ENCODE measurements at regions not wholly inside any gene's neighbourhood (a gene's known extent, or its start where the extent isn't known, plus 50 kb on each side); places are given as distances from the start of the nearest gene placed in this dataset.

DNA sequence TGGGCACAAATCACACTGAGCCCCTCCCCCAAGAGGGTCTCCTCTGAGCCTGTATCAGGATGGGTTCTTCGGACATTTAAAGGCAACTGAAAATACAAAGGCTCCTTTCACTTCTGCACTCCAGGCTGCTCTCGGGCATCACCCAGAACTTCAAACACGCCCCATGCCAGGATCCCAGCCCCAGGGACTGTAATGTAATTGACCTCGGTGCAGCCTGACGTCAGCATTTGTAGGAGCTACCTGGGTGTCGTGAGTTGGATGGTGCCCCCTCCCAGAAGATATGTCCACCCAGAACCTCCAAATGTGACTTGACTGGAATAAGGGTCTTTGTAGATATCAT is 95.2 kb downstream of the PSMG1 start:
- intact Hi-C loops (cut with micrococcal nuclease; ENCODE audit: unreplicated experiment) (no loop called here), in situ Hi-C loops (cut with HindIII; ENCODE audit: low pct_unique_long_range_greater_than_20kb, low sequenced_read_pairs) (no loop called here)
- Histone ChIP-seq H3K4me1 (ENCODE audit: control insufficient read depth, insufficient read depth, low read length) (no peaks in the 10 kb centered on the region), H3K27me3 (ENCODE audit: control insufficient read depth, insufficient read depth, low read length) (no peaks in the 10 kb centered on the region), H3K36me3 (ENCODE audit: control insufficient read depth, insufficient read depth, low read length) (no peaks in the 10 kb centered on the region), H3K9me3 (ENCODE audit: control insufficient read depth, insufficient read depth, low read depth, low read length) (no peaks in the 10 kb centered on the region), H3K4me3 (ENCODE audit: low read depth in 2 of 2, low read length in 2 of 2) (no peak overlapping the region), H3K27ac (ENCODE audit: low read length) (no peak overlapping the region)
- BruUV-seq (replicated peaks) = no TSS peak
- ATAC-seq (no peak), DNase-seq (ENCODE audit: low read depth, low spot score) (no peak)
- CTCF ChIA-PET = no interaction called here
- POLR2A ChIA-PET = no interaction called here
- no peak for TF ChIP-seq POLR2AphosphoS5 (IDR thresholded peaks at IDR 0.05; ENCODE audit: low read depth, low read length)
- no peak for TF ChIP-seq SIN3A (IDR thresholded peaks at IDR 0.05; ENCODE audit: borderline replicate concordance, insufficient read depth, low read depth, low read length)
- TF ChIP-seq, protein P1, sequence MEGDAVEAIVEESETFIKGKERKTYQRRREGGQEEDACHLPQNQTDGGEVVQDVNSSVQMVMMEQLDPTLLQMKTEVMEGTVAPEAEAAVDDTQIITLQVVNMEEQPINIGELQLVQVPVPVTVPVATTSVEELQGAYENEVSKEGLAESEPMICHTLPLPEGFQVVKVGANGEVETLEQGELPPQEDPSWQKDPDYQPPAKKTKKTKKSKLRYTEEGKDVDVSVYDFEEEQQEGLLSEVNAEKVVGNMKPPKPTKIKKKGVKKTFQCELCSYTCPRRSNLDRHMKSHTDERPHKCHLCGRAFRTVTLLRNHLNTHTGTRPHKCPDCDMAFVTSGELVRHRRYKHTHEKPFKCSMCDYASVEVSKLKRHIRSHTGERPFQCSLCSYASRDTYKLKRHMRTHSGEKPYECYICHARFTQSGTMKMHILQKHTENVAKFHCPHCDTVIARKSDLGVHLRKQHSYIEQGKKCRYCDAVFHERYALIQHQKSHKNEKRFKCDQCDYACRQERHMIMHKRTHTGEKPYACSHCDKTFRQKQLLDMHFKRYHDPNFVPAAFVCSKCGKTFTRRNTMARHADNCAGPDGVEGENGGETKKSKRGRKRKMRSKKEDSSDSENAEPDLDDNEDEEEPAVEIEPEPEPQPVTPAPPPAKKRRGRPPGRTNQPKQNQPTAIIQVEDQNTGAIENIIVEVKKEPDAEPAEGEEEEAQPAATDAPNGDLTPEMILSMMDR (IDR thresholded peaks at IDR 0.05) = no peak
- TF ChIP-seq TCF7L2 (IDR thresholded peaks at IDR 0.05; ENCODE audit: low read depth, low read length) = no peak
- TF ChIP-seq, protein P2, sequence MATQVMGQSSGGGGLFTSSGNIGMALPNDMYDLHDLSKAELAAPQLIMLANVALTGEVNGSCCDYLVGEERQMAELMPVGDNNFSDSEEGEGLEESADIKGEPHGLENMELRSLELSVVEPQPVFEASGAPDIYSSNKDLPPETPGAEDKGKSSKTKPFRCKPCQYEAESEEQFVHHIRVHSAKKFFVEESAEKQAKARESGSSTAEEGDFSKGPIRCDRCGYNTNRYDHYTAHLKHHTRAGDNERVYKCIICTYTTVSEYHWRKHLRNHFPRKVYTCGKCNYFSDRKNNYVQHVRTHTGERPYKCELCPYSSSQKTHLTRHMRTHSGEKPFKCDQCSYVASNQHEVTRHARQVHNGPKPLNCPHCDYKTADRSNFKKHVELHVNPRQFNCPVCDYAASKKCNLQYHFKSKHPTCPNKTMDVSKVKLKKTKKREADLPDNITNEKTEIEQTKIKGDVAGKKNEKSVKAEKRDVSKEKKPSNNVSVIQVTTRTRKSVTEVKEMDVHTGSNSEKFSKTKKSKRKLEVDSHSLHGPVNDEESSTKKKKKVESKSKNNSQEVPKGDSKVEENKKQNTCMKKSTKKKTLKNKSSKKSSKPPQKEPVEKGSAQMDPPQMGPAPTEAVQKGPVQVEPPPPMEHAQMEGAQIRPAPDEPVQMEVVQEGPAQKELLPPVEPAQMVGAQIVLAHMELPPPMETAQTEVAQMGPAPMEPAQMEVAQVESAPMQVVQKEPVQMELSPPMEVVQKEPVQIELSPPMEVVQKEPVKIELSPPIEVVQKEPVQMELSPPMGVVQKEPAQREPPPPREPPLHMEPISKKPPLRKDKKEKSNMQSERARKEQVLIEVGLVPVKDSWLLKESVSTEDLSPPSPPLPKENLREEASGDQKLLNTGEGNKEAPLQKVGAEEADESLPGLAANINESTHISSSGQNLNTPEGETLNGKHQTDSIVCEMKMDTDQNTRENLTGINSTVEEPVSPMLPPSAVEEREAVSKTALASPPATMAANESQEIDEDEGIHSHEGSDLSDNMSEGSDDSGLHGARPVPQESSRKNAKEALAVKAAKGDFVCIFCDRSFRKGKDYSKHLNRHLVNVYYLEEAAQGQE (IDR thresholded peaks at IDR 0.05; ENCODE audit: insufficient read depth in 1 of 2, low read depth in 2 of 2, low read length in 1 of 2) = no peak

DNA sequence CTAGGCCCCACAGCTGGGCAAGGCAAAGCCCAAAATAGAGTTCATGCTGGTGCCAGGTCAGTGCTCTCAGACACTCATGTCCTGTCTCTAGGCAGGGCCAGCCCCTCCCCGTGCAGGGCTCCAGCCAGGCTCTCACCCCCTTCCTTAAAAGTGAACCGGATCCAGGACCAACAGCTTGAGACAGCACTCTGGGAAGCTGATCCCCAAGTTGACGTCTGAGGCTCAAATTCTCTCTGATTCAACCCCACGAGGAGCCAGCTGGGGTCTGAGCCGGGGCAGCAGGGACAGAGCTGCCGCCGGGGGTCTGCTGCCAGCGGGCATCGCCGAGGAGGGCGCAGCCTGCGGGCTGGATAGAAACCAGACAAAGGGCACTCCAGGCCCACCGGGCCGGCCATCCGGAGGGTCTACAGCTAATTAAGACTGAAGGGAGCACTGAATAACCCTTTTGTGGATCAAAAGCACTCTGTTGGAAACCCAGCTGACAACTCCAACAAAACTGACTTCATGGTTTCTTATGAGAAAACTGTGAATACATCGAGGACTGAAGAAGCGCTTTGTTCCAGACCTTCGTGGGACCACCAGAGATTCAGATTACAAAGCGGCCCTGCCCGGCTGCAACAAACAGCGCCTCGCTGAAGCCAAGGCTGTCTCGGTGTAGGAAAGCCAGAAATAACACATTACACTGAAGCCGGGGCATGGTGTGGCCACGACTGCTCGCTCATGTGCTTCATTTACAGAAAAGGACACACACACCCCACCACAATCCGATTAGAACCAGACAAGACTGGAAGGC is 95.8 kb downstream of the PSMG1 start:
- TF ChIP-seq SIN3A (IDR thresholded peaks at IDR 0.05; ENCODE audit: borderline replicate concordance, insufficient read depth, low read depth, low read length) (no peak), TCF7L2 (IDR thresholded peaks at IDR 0.05; ENCODE audit: low read depth, low read length) (no peak), POLR2AphosphoS5 (IDR thresholded peaks at IDR 0.05; ENCODE audit: low read depth, low read length) (no peak)
- TF ChIP-seq, protein P2 (IDR thresholded peaks at IDR 0.05; ENCODE audit: insufficient read depth in 1 of 2, low read depth in 2 of 2, low read length in 1 of 2) = no peak
- TF ChIP-seq, protein P1 (IDR thresholded peaks at IDR 0.05) = no peak
- intact Hi-C loops (cut with micrococcal nuclease; ENCODE audit: unreplicated experiment) = no loop called here
- CTCF ChIA-PET = no interaction called here
- BruUV-seq (replicated peaks) = no TSS peak
- H3K27ac ChIP-seq (ENCODE audit: low read length) = no peak overlapping the region
- no peaks in the 10 kb centered on the region for H3K9me3 ChIP-seq (ENCODE audit: control insufficient read depth, insufficient read depth, low read depth, low read length)
- no peak overlapping the region for H3K4me3 ChIP-seq (ENCODE audit: low read depth in 2 of 2, low read length in 2 of 2)
- in situ Hi-C loops (cut with HindIII; ENCODE audit: low pct_unique_long_range_greater_than_20kb, low sequenced_read_pairs) = no loop called here
- ATAC-seq (no peak), DNase-seq (ENCODE audit: low read depth, low spot score) (no peak)
- no peaks in the 10 kb centered on the region for H3K36me3 ChIP-seq (ENCODE audit: control insufficient read depth, insufficient read depth, low read length)
- no peaks in the 10 kb centered on the region for H3K27me3 ChIP-seq (ENCODE audit: control insufficient read depth, insufficient read depth, low read length)
- POLR2A ChIA-PET = no interaction called here
- H3K4me1 ChIP-seq (ENCODE audit: control insufficient read depth, insufficient read depth, low read length) = no peaks in the 10 kb centered on the region
